Eye (tissue), 1 donor: ENCODE measurements at regions not wholly inside any gene's neighbourhood (a gene's known extent, or its start where the extent isn't known, plus 50 kb on each side); places are given as distances from the start of the nearest gene placed in this dataset.
"Not testable (repeated sequence)": the region's sequence is repeated elsewhere in the genome, so short reads cannot be mapped to it uniquely, and the experiment has no call there.

ENCODE experiments used
- DNase-seq: peaks from one replicate; pipeline ENCODE4 v3.0.0-alpha.2; 2015

- DNase-seq, result no peak
Observed at GRCh38 chr2:189312643-189313042, 128.6 kb upstream of the WDR75 start.

- peak; percentile 55 for DNase-seq
Observed at GRCh38 chr2:189318761-189319160, 122.5 kb upstream of the WDR75 start.

GRCh38 chr2:189319424-189319823 lies 121.8 kb upstream of the WDR75 start:
- DNase-seq, result not testable (repeated sequence)

- DNase-seq, result peak; percentile 67
Observed at GRCh38 chr2:189327879-189328847, 113.1 kb upstream of the WDR75 start.

GRCh38 chr2:189328848-189329245 lies 112.4 kb upstream of the WDR75 start:
- DNase-seq, result no peak

GRCh38 chr2:189336276-189336975 lies 104.8 kb upstream of the WDR75 start:
- no peak for DNase-seq

GRCh38 chr2:189337656-189338055 lies 103.6 kb upstream of the WDR75 start:
- peak; percentile 54 for DNase-seq

- no peak for DNase-seq
Observed at GRCh38 chr2:189338115-189338514, 103.2 kb upstream of the WDR75 start.

GRCh38 chr2:189341077-189341476 lies 100.2 kb upstream of the WDR75 start:
- DNase-seq, result no peak

GRCh38 chr2:189344043-189344442 lies 97.2 kb upstream of the WDR75 start:
- no peak for DNase-seq

- DNase-seq, result peak; percentile 38
Observed at GRCh38 chr2:189347540-189347939, 93.7 kb upstream of the WDR75 start.

- DNase-seq, result no peak
Observed at GRCh38 chr2:189348369-189348768, 92.9 kb upstream of the WDR75 start.

- DNase-seq, result peak; percentile 31
Observed at GRCh38 chr2:189350540-189351209, 90.6 kb upstream of the WDR75 start.

- DNase-seq, result not testable (repeated sequence)
Observed at GRCh38 chr2:189351933-189352332, 89.3 kb upstream of the WDR75 start.

- DNase-seq, result not testable (repeated sequence)
Observed at GRCh38 chr2:189357375-189357774, 83.9 kb upstream of the WDR75 start.

GRCh38 chr2:189360861-189361260 lies 80.4 kb upstream of the WDR75 start:
- DNase-seq, result no peak

- no peak for DNase-seq
Observed at GRCh38 chr2:189362283-189362682, 79.0 kb upstream of the WDR75 start.

GRCh38 chr2:189363559-189363958 lies 77.7 kb upstream of the WDR75 start:
- no peak for DNase-seq

GRCh38 chr2:189364607-189365006 lies 76.7 kb upstream of the WDR75 start:
- no peak for DNase-seq

GRCh38 chr2:189366349-189366748 lies 74.9 kb upstream of the WDR75 start:
- DNase-seq, result no peak

GRCh38 chr2:189367343-189367742 lies 73.9 kb upstream of the WDR75 start:
- DNase-seq, result no peak

GRCh38 chr2:189369566-189369965 lies 71.7 kb upstream of the WDR75 start:
- DNase-seq, result no peak

GRCh38 chr2:189370719-189371118 lies 70.6 kb upstream of the WDR75 start:
- no peak for DNase-seq
